KOPT-K1 (cell line): ENCODE measurements at regions not wholly inside any gene's neighbourhood (a gene's known extent, or its start where the extent isn't known, plus 50 kb on each side); places are given as distances from the start of the nearest gene placed in this dataset.

Experiments
- H3K27ac ChIP-seq: fragments of 200-600 bp; sonication (generic); 2 replicates; pipeline ENCODE4 v1.5.1; 2016; ENCODE audit warnings: antibody characterized with exemption, mild to moderate bottlenecking, low read depth, low read length; ENCODE audit not compliant: poor library complexity, severe bottlenecking
- H3K36me3 ChIP-seq: fragments of 200-600 bp; sonication (generic); 2 replicates; pipeline ENCODE4 v1.5.1; 2017; ENCODE audit warnings: antibody characterized with exemption, mild to moderate bottlenecking, low read length, moderate library complexity; ENCODE audit not compliant: insufficient read depth
- H3K9me3 ChIP-seq: fragments of 200-600 bp; sonication (generic); 2 replicates; pipeline ENCODE4 v1.5.1; 2017; ENCODE audit warnings: antibody characterized with exemption, low read length, mild to moderate bottlenecking; ENCODE audit not compliant: insufficient read depth, poor library complexity, severe bottlenecking

- H3K9me3 ChIP-seq = no peaks in the 10 kb centered on the region
- H3K27ac ChIP-seq = no peak overlapping the region
Observed at GRCh38 chr15:91783008-91783407, 70.5 kb upstream of the SLCO3A1 start.

GRCh38 chr15:91783451-91783850 is 70.1 kb upstream of the SLCO3A1 start:
- no peaks in the 10 kb centered on the region for H3K9me3 ChIP-seq
- no peaks in the 10 kb centered on the region for H3K36me3 ChIP-seq
- H3K27ac ChIP-seq = no peak overlapping the region

More at GRCh38 chr15:91783008-91783407, 70.5 kb upstream of the SLCO3A1 start:
- no peaks in the 10 kb centered on the region for H3K36me3 ChIP-seq

- Histone ChIP-seq H3K9me3 (no peaks in the 10 kb centered on the region), H3K36me3 (no peaks in the 10 kb centered on the region), H3K27ac (no peak overlapping the region)
Observed at GRCh38 chr15:91784973-91785709, 68.4 kb upstream of the SLCO3A1 start.

DNA sequence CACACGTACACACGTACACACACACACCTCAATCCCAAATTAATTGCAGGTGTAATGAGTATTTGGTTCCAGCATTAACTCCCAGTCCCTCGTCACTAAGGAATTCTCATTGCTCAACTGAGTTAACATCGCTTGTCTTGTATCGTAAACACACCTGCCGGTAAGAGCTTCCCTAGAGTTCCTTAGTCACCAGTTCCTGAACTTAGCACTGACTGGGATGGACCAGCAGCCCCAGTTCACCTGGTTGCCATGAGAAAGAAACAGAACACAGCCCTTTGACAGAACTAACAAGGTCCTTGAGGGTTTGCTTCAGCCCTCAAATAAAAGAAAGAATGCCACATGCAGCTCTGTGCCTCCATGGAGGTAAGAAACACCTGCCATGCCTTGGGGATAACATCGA is 66.3 kb upstream of the SLCO3A1 start:
- Histone ChIP-seq H3K27ac (no peak overlapping the region), H3K36me3 (no peaks in the 10 kb centered on the region), H3K9me3 (no peaks in the 10 kb centered on the region)

GRCh38 chr15:91789136-91789535 is 64.4 kb upstream of the SLCO3A1 start:
- H3K36me3 ChIP-seq = no peaks in the 10 kb centered on the region

GRCh38 chr15:91790836-91791235 is 62.7 kb upstream of the SLCO3A1 start:
- Histone ChIP-seq H3K36me3 (no peaks in the 10 kb centered on the region), H3K27ac (no peak overlapping the region), H3K9me3 (no peaks in the 10 kb centered on the region)

More at GRCh38 chr15:91789136-91789535, 64.4 kb upstream of the SLCO3A1 start:
- H3K9me3 ChIP-seq = no peaks in the 10 kb centered on the region
- no peak overlapping the region for H3K27ac ChIP-seq

DNA sequence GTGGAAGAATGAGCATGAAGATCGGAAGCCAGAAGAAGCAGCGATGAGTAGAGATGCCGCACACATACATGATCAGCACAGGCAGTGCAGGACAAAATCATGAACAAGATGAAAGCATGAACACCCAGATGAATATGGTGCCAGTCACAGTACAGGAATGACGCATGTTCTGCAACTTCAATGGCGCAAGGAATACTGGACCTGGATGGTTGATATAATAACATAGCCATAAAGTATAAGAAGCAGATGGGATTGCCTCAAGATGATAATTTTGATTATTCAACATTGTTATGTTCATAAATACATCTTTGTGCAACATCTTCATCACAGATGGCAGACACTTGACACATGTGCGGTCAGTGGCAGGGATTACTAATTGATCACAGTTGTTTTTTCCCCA is 59.7 kb upstream of the SLCO3A1 start:
- Histone ChIP-seq H3K27ac (no peak overlapping the region), H3K9me3 (no peaks in the 10 kb centered on the region), H3K36me3 (no peaks in the 10 kb centered on the region)

DNA sequence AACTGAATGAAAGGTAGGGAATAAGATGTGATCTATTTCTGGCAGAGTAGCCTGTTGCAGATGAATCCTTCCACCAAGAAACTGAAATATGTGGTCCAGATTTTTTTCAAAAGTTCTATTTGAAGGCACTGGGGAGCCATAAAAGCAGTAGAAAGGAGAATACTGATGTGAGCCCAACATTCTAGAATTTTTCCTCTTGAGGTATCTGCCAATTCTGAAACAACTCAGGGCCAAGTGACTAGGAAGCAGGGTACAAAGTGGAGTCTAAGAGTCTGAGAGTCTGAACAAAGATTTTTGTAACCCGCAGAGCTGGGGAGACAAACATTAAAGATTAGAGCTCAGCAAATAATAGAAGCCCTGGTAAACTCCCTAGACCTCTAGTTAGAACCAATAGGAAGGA is 58.3 kb upstream of the SLCO3A1 start:
- Histone ChIP-seq H3K36me3 (no peaks in the 10 kb centered on the region), H3K9me3 (no peaks in the 10 kb centered on the region), H3K27ac (no peak overlapping the region)

DNA sequence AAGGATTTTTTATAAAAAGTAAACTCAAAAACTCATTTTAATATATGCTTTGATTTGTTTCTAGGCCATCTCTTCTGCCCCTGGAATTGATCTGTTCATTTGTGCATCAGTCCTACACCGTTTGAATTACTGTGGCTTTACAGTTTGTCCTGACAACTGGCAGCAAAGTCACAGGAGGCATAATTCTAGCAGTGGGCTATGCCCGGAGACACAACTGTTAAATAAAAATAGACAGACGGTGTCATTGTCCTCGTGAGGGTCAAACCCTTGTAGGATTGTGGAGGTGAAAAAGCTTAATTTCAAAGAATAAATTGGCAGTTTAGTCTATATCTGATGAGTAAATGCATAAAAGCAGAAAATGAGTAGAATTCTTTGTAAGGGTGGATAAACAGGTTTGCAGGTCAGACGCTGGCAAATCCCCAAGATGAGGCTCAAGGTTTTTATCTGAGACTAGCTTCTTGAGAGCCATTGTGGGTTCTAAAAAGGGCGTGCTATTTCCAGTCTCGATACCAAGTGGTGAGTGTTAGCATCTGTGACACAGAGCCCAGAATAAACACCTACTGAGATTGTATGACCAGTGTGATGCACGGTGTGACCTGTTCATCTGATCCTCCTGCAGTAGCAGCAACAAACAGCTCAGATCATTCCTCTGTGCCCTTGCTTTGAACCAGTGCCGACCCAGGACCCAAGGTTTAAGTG is 51.5 kb upstream of the SLCO3A1 start:
- Histone ChIP-seq H3K9me3 (no peaks in the 10 kb centered on the region), H3K36me3 (no peaks in the 10 kb centered on the region), H3K27ac (no peak overlapping the region)

GRCh38 chr15:91803260-91803659 is 50.2 kb upstream of the SLCO3A1 start:
- H3K36me3 ChIP-seq = no peaks in the 10 kb centered on the region
- no peak overlapping the region for H3K27ac ChIP-seq
- H3K9me3 ChIP-seq = no peaks in the 10 kb centered on the region
